GM08714 (cell line): ENCODE measurements at regions not wholly inside any gene's neighbourhood (a gene's known extent, or its start where the extent isn't known, plus 50 kb on each side); places are given as distances from the start of the nearest gene placed in this dataset.
A peak's percentile ranks its signal among the peaks of the same experiment; 100 is the strongest.

Source experiments
- H3K4me3 ChIP-seq: fragments of 200-500 bp; sonication (Bioruptor generic); 2 replicates; pipeline ENCODE4 v1.5.1; 2014; ENCODE audit warnings: mild to moderate bottlenecking, low read length, inconsistent platforms
- ZNF274 ChIP-seq: IDR thresholded peaks from 2 replicates; pipeline ENCODE4 v1.6.1; 2012; ENCODE audit warnings: mild to moderate bottlenecking, low read depth, low read length

DNA sequence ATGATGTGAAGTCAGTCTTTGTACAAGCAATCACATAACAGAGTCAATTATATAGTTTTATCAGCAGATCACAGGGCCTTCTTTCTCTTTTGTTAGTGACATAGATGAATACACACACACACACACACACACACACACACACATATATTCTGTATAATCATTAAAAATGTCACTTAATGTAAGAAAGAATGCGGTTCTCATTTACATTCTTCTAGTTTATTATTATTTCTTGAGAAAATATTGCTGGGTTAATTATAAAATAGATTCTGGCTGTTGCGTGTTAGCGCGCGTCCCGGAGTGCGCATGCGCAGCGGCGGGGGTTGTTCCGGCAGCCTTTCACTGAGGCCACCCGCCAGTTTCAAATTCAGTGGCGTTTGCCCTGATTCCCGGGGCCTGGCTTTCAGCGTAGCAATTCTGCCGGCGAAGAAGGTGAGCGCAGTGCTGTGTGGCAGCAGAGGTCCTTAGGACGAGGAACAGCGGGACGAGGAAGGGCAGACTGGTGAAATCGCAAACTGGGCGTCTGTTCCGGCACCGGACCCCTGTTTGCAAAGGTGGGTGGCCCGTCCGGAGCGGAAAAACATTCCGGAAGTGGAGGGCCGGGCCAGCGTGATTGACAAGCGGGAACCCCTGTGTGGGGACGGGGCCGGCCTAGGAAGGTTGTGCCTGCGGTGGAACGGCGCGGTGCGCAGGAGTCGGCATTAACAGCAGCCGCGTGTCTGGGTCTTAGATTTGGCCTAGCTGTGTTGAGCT is 75.3 kb upstream of the PZP start:
- peak overlapping the region; percentile 92; the same call in 1 of the 2 replicates for H3K4me3 ChIP-seq

DNA sequence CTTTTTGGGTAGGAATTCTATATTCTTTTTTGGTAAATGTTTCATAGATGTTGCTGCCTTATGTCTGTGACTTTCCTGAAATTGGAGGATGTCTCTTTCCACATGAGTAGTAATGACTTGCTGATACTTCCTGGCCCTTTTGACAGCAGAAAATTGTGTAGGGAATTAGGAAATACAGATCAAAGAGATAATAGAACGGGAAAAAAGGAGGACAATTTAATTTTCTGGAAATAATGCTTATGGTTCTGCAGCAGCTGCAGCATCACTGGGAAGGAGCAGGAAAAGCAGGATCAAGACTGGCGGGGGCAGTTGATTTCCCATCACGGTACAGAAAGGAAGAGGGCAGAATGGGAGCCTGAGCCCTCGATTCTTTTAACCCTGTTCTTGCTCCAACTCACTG is 68.8 kb upstream of the PZP start:
- no peak overlapping the region for H3K4me3 ChIP-seq
- TF ChIP-seq ZNF274 = no peak

DNA sequence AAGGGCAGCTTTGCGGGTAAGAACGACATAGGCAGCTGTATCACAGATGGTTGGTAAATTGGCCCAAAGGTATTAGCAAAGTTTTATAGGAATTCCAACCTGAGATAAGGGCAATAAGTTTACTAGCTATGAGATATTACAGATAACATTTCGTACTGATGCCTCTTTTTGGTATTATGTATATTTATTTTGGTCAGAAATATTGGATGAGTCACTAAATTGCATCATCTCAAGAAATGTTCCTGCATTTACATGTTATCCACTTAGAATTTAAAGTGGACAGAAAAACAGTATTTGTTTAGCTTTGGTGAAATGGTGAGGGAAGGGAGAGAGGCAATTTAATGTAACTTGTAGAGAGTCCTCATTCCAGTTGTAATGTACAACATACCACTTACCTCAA is 65.1 kb upstream of the PZP start:
- no peak for TF ChIP-seq ZNF274

DNA sequence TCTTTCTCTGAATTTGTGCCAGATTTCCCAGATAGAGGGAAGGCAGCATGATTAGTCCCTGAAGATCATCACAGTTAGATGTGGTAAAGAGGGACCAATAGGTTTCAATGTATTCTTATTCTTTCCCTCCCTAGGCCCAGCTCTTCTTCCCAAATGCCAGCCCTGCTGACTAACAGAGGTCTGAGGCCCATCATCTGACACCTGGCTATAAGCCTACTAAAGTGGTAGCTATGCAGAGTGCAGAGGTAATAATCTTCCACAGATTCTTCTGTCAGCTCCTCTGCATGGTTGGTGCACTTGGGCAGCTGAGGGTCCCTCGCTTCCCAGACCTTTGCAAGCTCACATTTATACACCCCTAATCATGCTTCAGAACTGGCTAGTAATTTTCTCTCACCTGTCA is 63.7 kb upstream of the PZP start:
- TF ChIP-seq ZNF274 = no peak
- H3K4me3 ChIP-seq = no peak overlapping the region

More for the DNA sequence above, 65.1 kb upstream of the PZP start:
- H3K4me3 ChIP-seq = no peak overlapping the region

DNA sequence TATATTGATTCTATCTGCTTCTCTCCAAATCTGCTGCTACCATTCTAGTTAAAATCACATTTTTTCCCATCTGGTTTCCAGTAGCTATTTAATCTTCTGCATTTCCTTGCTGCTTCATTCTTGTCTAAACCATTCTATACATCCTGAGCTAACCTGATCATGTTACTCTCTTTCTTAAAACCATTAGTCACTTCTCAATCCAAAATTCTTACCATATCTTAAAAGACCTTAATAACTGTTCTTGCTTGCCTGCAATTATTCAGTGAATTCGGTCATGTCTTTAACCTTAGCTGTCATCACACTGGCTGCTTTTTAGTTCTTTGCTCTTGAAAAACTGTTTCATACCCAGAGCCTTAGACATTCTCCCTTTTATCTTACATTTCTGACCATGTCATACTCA is 56.4 kb upstream of the PZP start:
- H3K4me3 ChIP-seq = no peak overlapping the region
- no peak for TF ChIP-seq ZNF274

DNA sequence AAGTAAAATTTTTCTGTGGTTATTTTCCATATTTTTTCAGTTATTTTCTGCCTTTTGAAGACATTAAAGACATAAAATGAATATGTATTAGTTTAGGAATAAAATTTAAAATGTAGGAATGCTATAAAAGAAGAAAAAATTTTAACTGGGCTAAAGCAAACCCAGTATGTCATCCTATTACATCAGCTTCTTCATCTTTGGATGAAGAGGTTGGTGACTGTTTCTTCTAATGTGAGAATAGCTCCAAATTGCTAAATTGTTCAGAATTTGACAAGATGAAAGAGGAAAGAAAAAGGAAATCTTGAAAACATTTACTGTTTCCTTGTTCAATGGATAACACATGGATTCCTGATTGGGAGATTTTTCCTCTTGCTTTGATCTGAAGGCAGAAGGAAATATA is 52.7 kb upstream of the PZP start:
- TF ChIP-seq ZNF274 = no peak

DNA sequence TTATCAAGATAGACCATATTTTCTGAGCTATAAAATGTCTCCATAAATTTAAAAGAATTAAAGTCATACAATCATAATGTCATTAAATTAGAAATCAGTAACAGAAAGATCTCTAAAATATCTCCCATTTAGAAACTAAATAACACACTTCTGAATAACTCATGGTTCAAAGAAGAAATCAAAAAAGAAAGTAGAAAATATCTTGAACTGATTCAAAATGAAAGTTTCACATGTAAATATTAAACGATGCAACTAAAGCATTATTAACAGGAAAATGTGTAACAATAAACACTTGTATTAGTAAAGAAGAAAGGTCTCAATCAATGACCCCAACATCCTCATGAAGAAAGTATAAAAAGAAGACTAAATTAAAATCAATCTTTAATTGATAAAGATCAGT is 50.5 kb upstream of the PZP start:
- no peak overlapping the region for H3K4me3 ChIP-seq
- TF ChIP-seq ZNF274 = no peak

More for the DNA sequence above, 52.7 kb upstream of the PZP start:
- no peak overlapping the region for H3K4me3 ChIP-seq
